GM19099 (cell line): ENCODE measurements at regions not wholly inside any gene's neighbourhood (a gene's known extent, or its start where the extent isn't known, plus 50 kb on each side); places are given as distances from the start of the nearest gene placed in this dataset.

Experiments used
- POLR2A ChIP-seq: IDR thresholded peaks from 3 replicates; pipeline ENCODE4 v1.6.1; 2011; ENCODE audit warnings: low read depth; ENCODE audit not compliant: insufficient read length; ENCODE audit errors: extremely low read depth

DNA sequence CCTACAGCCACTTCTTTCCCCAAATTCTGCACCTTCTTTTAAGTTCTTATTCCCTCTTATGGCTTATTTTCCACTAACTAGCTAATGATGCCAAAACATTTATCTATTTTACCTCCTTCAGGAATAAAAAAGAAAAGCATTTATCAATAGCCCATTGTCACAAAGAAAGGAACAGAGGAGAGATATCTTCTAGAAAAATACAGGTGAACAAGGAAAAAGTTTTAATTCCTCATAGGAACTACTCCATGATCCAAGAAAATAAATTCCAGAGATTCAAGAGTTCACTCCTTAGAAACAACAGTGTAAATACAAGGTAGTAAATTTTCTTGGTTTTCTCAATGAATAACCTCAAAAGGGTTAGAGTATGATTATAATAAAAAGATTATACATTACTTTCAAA lies 52.6 kb upstream of the TOP3B start:
- no peak for TF ChIP-seq POLR2A

DNA sequence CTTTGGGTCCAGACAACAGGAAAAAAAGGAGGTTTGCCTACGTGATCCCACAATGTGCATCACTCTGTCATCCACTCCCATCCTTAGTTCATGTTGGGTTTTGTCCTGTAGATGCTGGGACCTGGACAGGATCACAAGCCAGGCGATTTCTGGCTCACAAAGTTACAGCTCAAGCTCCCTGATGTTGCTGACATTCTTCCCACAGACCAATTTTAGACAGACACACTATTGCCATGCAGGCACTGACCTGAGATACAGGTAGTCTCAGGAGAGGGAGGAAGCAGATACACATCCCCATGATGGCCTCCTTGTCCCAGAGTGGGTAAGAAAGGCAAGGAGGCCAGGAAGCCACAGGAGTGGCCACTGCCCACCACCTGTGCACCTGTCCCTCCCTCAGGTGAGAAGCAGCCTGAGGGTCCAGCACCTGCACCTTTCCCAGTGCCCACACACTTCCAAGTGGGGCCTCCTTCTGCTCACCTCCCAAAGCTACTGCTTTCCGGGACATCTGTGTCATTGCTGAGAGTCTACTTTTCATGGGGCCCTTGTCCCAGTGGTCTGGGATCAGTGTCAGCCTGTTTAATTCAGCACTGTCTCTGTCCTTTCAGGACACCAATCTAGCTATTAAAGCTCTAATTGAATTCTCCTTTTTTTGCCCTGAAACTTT lies 52.0 kb upstream of the TOP3B start:
- no peak for TF ChIP-seq POLR2A

DNA sequence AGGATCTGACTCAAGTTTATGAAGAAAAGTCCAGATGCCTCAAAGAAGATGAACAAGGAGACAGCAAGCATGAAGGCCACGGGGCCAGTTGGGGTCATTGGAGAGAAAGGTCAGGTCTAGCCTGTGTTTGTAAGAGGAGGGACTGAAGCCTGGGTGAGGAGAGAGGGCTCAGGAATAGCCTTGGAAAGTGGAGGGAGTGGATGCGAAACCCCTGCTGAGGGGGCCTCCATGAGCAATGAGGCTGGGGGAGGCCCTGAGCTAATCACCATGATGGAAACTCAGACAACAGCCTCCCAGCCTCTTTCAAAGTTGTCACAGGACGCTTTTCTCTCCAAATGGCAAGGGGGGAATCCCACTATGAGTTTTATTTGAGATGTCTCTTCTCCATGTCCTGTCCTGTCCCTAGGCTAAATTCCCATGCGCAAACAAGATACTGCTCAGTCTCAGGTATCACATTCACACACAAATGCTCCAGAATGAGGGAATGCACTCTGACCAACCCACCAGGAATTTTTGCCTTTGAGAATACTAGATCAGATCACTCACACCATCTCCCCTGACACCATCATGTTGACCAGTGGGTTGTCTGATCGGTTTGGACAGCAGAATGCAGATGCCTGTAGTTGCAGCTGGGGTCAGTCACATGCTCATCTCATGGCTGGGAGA lies 51.3 kb upstream of the TOP3B start:
- no peak for TF ChIP-seq POLR2A

DNA sequence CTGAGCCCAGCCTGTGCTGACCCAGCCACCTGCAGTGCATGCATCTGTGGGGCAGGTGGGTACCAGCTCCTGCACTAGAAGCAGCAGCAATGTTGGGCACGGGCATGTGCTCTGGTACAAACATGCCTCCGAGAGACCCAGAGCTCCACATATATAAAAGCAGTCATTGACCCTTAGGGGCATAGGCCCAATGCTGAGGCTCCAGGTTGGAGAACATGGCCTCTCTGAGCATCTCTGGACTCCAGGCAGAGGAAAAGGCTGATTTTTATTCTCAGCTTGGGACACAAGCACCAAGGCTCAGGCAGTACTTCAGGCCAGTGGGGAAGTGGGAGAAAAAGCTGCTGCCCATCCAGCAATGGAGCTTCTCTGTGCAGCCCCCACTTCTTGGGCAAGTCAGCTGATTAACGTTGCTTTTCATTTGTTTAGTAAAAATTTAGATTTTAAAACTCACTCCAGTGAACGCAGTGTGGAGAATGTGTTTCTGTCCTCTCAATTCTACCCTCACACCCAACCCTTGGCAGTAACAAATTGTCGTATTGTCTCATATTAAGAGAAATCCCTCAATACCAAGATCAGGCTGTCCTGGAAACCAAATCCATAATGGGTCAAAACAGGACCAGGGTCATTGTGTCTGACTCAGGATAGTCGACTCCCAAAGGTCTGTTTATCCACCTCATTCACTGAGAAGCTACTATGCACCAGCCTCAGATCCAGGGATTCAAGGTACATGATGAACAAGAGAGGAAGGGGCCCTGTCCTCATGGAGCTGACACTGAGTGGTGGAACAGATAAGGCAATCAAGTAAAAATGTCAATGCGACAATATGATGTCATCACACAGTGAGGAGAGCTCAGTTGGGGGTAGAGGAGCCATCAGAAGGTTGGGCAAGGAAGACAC lies 50.6 kb upstream of the TOP3B start:
- TF ChIP-seq POLR2A = no peak

DNA sequence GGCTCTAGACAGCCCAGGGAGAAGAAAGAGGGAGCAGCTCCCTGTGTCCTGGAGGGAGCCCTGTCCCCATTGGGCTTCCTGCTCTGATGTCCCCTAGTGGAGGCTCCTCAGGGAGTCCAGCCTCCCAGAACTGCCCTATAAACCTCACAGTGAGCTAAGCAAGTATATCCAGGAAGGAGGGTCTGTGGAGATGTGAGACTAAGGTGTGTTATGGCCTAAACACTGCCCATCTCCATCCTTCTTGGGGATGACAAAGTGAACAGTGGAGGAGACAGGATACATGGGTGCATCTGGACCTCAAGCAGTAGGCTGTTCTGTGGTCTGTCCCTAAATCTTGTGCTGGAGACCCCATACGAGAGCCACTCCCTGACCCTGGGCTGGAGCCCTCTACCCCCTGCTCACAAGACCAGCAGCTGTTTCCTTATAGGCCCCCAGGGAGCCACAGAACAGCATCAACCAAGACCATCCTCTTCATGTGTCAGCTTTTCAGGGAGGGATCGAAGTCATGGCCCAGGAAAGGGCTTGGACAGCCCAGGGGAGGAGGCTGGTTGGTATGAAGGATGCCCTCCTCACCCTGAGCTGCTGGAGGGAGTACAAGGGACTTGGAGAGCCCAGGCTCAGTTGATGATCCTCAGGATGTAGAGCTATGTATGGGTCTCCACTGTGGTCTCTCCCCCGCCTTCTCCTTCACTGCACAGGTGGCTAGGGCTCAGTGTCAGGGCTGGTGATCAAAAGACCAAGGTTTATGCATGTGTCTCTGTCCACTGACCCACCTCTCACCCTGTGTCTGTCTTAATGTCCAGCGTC lies 49.7 kb upstream of the TOP3B start:
- no peak for TF ChIP-seq POLR2A
